ENCODE measurements at regions not wholly inside any gene's neighbourhood (a gene's known extent, or its start where the extent isn't known, plus 50 kb on each side); places are given as distances from the start of the nearest gene placed in this dataset.
"Not testable (repeated sequence)": the region's sequence is repeated elsewhere in the genome, so short reads cannot be mapped to it uniquely, and the experiment has no call there.

GRCh38 chr3:193165431-193166120 lies 75.4 kb upstream of the PLAAT1 start:
- no peak for TF ChIP-seq CTCF (IDR thresholded peaks at IDR 0.05; ENCODE audit: insufficient read depth, low read depth, low read length)
- ChIA-PET CTCF (no interaction called here), POLR2A (no interaction called here)
- no peaks in the 10 kb centered on the region for H3K36me3 ChIP-seq (ENCODE audit: control insufficient read depth, insufficient read depth, low read length)
- no peak overlapping the region for H3K4me3 ChIP-seq (ENCODE audit: low read depth, low read length)
- DNase-seq (ENCODE audit: low read depth) = no peak
- H3K27me3 ChIP-seq (ENCODE audit: control insufficient read depth, insufficient read depth, low read length) = no peaks in the 10 kb centered on the region

- TF ChIP-seq CTCF (IDR thresholded peaks at IDR 0.05; ENCODE audit: insufficient read depth, low read depth, low read length) = no peak
- POLR2A ChIA-PET = no interaction called here
- Histone ChIP-seq H3K36me3 (ENCODE audit: control insufficient read depth, insufficient read depth, low read length) (no peaks in the 10 kb centered on the region), H3K27me3 (ENCODE audit: control insufficient read depth, insufficient read depth, low read length) (no peaks in the 10 kb centered on the region), H3K4me3 (ENCODE audit: low read depth, low read length) (no peak overlapping the region)
- DNase-seq (ENCODE audit: low read depth) = no peak
- CTCF ChIA-PET = no interaction called here
These were observed 72.1 kb upstream of the PLAAT1 start for GRCh38 chr3:193168931-193169330.

DNA sequence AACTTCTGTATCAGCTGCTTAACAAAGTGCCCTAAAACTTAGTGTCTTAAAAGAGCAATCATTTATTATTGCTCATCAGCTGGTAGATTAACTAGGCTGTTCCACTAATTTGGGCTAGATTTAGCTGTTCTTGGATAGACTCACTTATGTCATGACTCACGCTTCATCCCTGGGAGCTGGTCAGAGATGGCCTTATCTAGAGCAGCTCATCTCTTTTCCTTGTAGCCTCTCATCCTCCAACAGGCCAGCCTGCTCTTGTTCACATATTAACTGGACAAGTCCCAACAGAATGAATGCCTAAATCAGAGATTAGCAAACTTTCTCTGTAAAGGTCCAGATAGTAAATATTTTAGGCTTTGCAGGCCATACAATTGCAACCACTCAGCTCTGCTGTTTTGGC lies 66.9 kb upstream of the PLAAT1 start:
- CTCF ChIA-PET = no interaction called here
- DNase-seq (ENCODE audit: low read depth) = no peak
- POLR2A ChIA-PET = no interaction called here
- Histone ChIP-seq H3K4me3 (ENCODE audit: low read depth, low read length) (no peak overlapping the region), H3K36me3 (ENCODE audit: control insufficient read depth, insufficient read depth, low read length) (no peaks in the 10 kb centered on the region), H3K27me3 (ENCODE audit: control insufficient read depth, insufficient read depth, low read length) (no peaks in the 10 kb centered on the region)
- no peak for TF ChIP-seq CTCF (IDR thresholded peaks at IDR 0.05; ENCODE audit: insufficient read depth, low read depth, low read length)

DNA sequence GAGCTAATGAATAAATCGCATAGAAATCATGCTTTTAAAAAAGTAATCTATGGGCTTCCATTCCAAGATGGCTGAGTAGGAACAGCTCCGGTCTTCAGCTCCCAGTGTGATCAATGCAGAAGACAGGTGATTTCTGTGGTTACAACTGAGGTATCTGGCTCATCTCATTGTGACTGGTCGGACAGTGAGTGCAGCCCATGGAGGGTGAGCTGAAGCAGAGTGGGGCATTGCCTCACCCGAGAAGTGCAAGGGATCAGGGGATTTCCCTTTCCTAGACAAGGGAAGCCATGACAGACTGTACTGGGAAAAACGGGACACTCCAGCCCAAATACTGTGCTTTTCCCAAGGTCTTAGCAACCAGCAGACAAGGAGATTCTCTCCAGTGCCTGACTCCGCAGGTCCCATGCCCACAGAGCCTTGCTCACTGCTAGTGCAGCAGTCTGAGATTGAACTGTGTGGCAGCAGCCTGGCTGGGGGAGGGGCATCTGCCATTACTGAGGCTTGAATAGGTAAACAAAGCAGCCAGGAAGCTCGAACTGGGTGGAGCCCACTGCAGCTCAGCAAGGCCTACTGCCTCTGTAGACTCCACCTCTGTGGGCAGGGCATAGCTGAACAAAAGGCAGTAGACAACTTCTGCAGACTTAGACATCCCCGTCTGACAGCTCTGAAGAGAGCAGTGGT lies 61.5 kb upstream of the PLAAT1 start:
- H3K27me3 ChIP-seq (ENCODE audit: control insufficient read depth, insufficient read depth, low read length); CTCF ChIA-PET; DNase-seq (ENCODE audit: low read depth); H3K36me3 ChIP-seq (ENCODE audit: control insufficient read depth, insufficient read depth, low read length); POLR2A ChIA-PET; H3K4me3 ChIP-seq (ENCODE audit: low read depth, low read length): not testable (repeated sequence)

DNA sequence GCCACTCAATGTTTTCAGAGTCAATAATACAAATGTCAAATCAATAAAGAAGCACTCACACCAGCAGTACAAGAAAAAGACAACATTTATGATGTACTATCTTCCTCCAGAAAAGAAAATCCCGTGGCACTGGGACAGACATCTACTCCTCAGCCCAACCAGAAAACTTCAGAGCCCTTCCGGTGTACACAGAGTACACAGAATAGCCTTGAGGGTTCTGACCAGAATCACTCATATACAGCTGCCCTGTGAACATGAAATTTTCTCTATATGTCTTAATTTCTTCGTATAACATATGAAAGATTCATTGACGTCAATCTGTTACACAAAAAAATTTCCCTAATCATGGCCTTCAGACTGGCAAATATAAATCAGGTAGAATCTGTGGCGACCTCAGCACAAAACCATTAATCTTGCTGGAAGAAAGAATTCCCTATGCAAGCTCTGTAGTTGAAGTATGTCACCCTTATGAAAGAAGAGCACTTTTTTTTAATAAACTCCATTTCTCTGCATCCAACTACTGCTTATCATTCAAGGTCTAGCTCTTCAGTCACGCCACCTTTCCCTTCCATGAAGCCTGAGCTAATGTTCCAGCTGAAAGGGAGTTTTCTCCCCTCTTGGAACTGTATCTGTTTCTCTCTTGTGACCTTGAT lies 53.8 kb upstream of the PLAAT1 start:
- POLR2A ChIA-PET = no interaction called here
- no peak for TF ChIP-seq CTCF (IDR thresholded peaks at IDR 0.05; ENCODE audit: insufficient read depth, low read depth, low read length)
- CTCF ChIA-PET = no interaction called here
- DNase-seq (ENCODE audit: low read depth) = no peak
- H3K36me3 ChIP-seq (ENCODE audit: control insufficient read depth, insufficient read depth, low read length) = no peaks in the 10 kb centered on the region
- no peak overlapping the region for H3K4me3 ChIP-seq (ENCODE audit: low read depth, low read length)
- H3K27me3 ChIP-seq (ENCODE audit: control insufficient read depth, insufficient read depth, low read length) = no peaks in the 10 kb centered on the region
